ELF-1 (cell line): ENCODE measurements at regions not wholly inside any gene's neighbourhood (a gene's known extent, or its start where the extent isn't known, plus 50 kb on each side); places are given as distances from the start of the nearest gene placed in this dataset.
"Not testable (repeated sequence)": the region's sequence is repeated elsewhere in the genome, so short reads cannot be mapped to it uniquely, and the experiment has no call there.

ENCODE experiments used
- DNase-seq: peaks from one replicate; pipeline ENCODE4 v3.0.0-alpha.2; 2016; ENCODE audit warnings: low read depth, low spot score

- no peak for DNase-seq
Observed at GRCh38 chr3:80734920-80735319, 967.1 kb upstream of the ROBO1 start.

GRCh38 chr3:80734483-80734882, 966.7 kb upstream of the ROBO1 start:
- no peak for DNase-seq

GRCh38 chr3:80733522-80734176, 965.9 kb upstream of the ROBO1 start:
- DNase-seq = peak; percentile 9

GRCh38 chr3:80727561-80727960, 959.8 kb upstream of the ROBO1 start:
- not testable (repeated sequence) for DNase-seq

GRCh38 chr3:80709597-80710322, 942.0 kb upstream of the ROBO1 start:
- DNase-seq = not testable (repeated sequence)

GRCh38 chr3:80705290-80705689, 937.5 kb upstream of the ROBO1 start:
- DNase-seq = no peak

- no peak for DNase-seq
Observed at GRCh38 chr3:80701349-80701748, 933.6 kb upstream of the ROBO1 start.

- DNase-seq = no peak
Observed at GRCh38 chr3:80697291-80697690, 929.5 kb upstream of the ROBO1 start.

- peak; percentile 19 for DNase-seq
Observed at GRCh38 chr3:80696280-80696679, 928.5 kb upstream of the ROBO1 start.

- no peak for DNase-seq
Observed at GRCh38 chr3:80688814-80689213, 921.0 kb upstream of the ROBO1 start.

GRCh38 chr3:80682951-80683350, 915.2 kb upstream of the ROBO1 start:
- no peak for DNase-seq

GRCh38 chr3:80682235-80682634, 914.4 kb upstream of the ROBO1 start:
- DNase-seq = no peak

GRCh38 chr3:80677796-80678195, 910.0 kb upstream of the ROBO1 start:
- no peak for DNase-seq

GRCh38 chr3:80676866-80677265, 909.1 kb upstream of the ROBO1 start:
- DNase-seq = no peak

GRCh38 chr3:80676261-80676660, 908.5 kb upstream of the ROBO1 start:
- no peak for DNase-seq

- no peak for DNase-seq
Observed at GRCh38 chr3:80675790-80676189, 908.0 kb upstream of the ROBO1 start.

GRCh38 chr3:80668600-80669294, 900.9 kb upstream of the ROBO1 start:
- DNase-seq = no peak

GRCh38 chr3:80668100-80668499, 900.3 kb upstream of the ROBO1 start:
- no peak for DNase-seq

GRCh38 chr3:80663426-80663825, 895.6 kb upstream of the ROBO1 start:
- DNase-seq = no peak

GRCh38 chr3:80655216-80655615, 887.4 kb upstream of the ROBO1 start:
- DNase-seq = no peak

- DNase-seq = no peak
Observed at GRCh38 chr3:80649170-80649569, 881.4 kb upstream of the ROBO1 start.

- DNase-seq = no peak
Observed at GRCh38 chr3:80643421-80643820, 875.6 kb upstream of the ROBO1 start.
